Stomach (tissue), 8 donors: ENCODE measurements at regions not wholly inside any gene's neighbourhood (a gene's known extent, or its start where the extent isn't known, plus 50 kb on each side); places are given as distances from the start of the nearest gene placed in this dataset.

ENCODE experiments used
- DNase-seq, 2 donors: peaks; one replicate each; pipeline versions ENCODE4 v3.0.0 to v3.0.0-alpha.2; 2013 to 2019
- H3K27ac ChIP-seq, 5 donors: fragments of 200-600 bp in 4 of 5; sonication (generic) in 4 of 5; one replicate each; pipeline ENCODE4 v1.5.1; 2013 to 2019; ENCODE audit warnings: mild to moderate bottlenecking in 1 of 5, moderate library complexity in 1 of 5
- H3K27me3 ChIP-seq, 3 donors: fragments of 200-600 bp; sonication (generic); one replicate each; pipeline ENCODE4 v1.5.1; 2017 to 2019; ENCODE audit warnings: mixed run types in 1 of 3
- H3K36me3 ChIP-seq, 4 donors: fragments of 200-600 bp; sonication (generic); 1 replicate in 3 of 4; 2 replicates in 1 of 4; pipeline ENCODE4 v1.5.1; 2016 to 2019
- H3K4me1 ChIP-seq, 4 donors: fragments of 200-600 bp; sonication (generic); one replicate each; pipeline ENCODE4 v1.5.1; 2016 to 2019
- H3K4me3 ChIP-seq, 4 donors: fragments of 200-600 bp; sonication (generic) in 3 of 4; one replicate each; pipeline ENCODE4 v1.5.1; 2016 to 2019; ENCODE audit warnings: mild to moderate bottlenecking in 1 of 4
- H3K9me3 ChIP-seq, 4 donors: fragments of 200-600 bp; sonication (generic); one replicate each; pipeline ENCODE4 v1.5.1; 2016 to 2019
- EP300 ChIP-seq: sonication (generic); formaldehyde crosslinking; IDR thresholded peaks from one replicate; pipeline ENCODE4 v1.6.1; 2017; ENCODE audit warnings: antibody characterized with exemption
- POLR2A ChIP-seq, 4 donors: fragments of 450-650 bp; IDR thresholded peaks; one replicate each; pipeline ENCODE4 v1.6.1; 2016; ENCODE audit warnings: antibody characterized with exemption in 4 of 4, control low read depth in 2 of 4, mild to moderate bottlenecking in 1 of 4, moderate library complexity in 1 of 4
- POLR2AphosphoS5 ChIP-seq, 3 donors: sonication (generic); formaldehyde crosslinking; IDR thresholded peaks; one replicate each; pipeline ENCODE4 v1.6.1; 2016; ENCODE audit warnings: antibody characterized with exemption in 3 of 3
- WGBS, 5 donors: extraction: QIAGEN DNeasy Blood & Tissue Kit in 3 of 5; methylation state at CpG; one replicate each; pipeline versions ENCODE4 v1.1.5 to v1.1.7; 2013 to 2018; 5-methylcytosine and 5-hydroxymethylcytosine counted together
- intact Hi-C: fragments of 100-400 bp; cut with DNase I; formaldehyde crosslinking; loops from one replicate; pipeline ENCODE4 v1.15.1; 2023; ENCODE audit warnings: low total_unique reads
- TF ChIP-seq, protein P1 (sequence below), 7 experiments: fragments of 450-650 bp in 4 of 7; fragments of 200-600 bp in 3 of 7; sonication (generic) in 3 of 7; IDR thresholded peaks; one replicate each; pipeline ENCODE4 v1.5.1; 2016 to 2019; ENCODE audit warnings: antibody characterized with exemption in 7 of 7, control low read depth in 2 of 7, mild to moderate bottlenecking in 1 of 7
- donor health status: healthy with polysubstance abuse.
- donor health status: Bipolar disorder and iron deficiency.
- donor health status: healthy.

DNA sequence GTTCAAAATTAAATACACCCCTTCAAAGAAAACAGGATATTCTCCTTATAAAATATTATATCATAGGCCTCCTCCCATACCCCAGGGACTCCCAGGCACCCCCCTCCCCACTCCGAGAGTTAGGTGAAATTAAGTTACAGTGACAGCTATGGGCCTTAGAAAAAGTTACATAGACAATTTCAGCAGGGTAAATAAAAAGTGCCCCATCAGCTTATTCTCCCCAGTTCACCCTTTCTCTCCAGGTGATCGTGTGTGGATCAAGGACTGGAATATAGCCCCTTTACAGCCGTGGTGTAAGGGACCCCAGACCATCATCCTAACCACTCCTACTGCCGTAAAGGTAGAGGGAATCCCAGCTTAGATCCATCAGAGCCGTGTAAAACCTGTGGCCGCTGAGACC is 147.6 kb upstream of the FGF16 start:
- Histone ChIP-seq H3K4me1 (no peaks in the 10 kb centered on the region), H3K4me3 (no peak overlapping the region), H3K9me3 (peaks cover 0 to 10% (median 5%) of the 10 kb centered on the region in 4 donors), H3K27me3 (no peaks in the 10 kb centered on the region), H3K27ac (no peak overlapping the region), H3K36me3 (no peaks in the 10 kb centered on the region)
- no peak for DNase-seq
- TF ChIP-seq, protein P1, sequence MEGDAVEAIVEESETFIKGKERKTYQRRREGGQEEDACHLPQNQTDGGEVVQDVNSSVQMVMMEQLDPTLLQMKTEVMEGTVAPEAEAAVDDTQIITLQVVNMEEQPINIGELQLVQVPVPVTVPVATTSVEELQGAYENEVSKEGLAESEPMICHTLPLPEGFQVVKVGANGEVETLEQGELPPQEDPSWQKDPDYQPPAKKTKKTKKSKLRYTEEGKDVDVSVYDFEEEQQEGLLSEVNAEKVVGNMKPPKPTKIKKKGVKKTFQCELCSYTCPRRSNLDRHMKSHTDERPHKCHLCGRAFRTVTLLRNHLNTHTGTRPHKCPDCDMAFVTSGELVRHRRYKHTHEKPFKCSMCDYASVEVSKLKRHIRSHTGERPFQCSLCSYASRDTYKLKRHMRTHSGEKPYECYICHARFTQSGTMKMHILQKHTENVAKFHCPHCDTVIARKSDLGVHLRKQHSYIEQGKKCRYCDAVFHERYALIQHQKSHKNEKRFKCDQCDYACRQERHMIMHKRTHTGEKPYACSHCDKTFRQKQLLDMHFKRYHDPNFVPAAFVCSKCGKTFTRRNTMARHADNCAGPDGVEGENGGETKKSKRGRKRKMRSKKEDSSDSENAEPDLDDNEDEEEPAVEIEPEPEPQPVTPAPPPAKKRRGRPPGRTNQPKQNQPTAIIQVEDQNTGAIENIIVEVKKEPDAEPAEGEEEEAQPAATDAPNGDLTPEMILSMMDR (IDR thresholded peaks at IDR 0.05) = no peak
- TF ChIP-seq EP300 (no peak), POLR2A (IDR thresholded peaks at IDR 0.05) (no peak), POLR2AphosphoS5 (IDR thresholded peaks at IDR 0.05) (no peak)
- 72 to 84% (median 76%) methylated on average over 6 of the region's 6 CpGs for WGBS, 5 donors
- intact Hi-C loops = no loop called here

DNA sequence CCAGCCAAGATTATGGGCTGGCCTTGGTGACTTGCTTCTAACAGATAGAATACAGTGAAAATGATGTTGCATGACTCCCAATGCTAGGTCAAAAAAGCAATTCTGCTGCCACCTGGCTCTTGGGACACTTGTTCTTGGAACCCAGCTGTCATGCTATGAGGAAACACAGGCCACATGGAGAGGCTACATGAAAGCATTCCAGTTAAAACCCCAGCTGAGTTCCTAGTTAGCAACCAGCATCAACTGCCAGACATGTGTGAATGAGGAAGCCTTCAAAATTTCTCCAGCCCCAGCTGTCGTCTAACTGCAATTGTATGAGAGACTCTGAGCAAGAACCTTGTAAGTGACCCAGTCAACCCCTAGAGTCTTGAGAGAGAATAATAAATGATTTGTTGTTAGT is 105.2 kb upstream of the FGF16 start:
- no peaks in the 10 kb centered on the region for H3K27me3 ChIP-seq
- no peaks in the 10 kb centered on the region for H3K4me1 ChIP-seq
- TF ChIP-seq EP300 (no peak), POLR2A (IDR thresholded peaks at IDR 0.05) (no peak), POLR2AphosphoS5 (IDR thresholded peaks at IDR 0.05) (no peak)
- TF ChIP-seq, protein P1 (IDR thresholded peaks at IDR 0.05) = no peak
- WGBS, 5 donors = 9 to 33% (median 24%) methylated on average over 1 of the region's 1 CpG
- DNase-seq = no peak
- no peaks in the 10 kb centered on the region for H3K9me3 ChIP-seq
- no peak overlapping the region for H3K27ac ChIP-seq
- intact Hi-C loops = no loop called here
- H3K4me3 ChIP-seq = no peak overlapping the region
- H3K36me3 ChIP-seq = no peaks in the 10 kb centered on the region

DNA sequence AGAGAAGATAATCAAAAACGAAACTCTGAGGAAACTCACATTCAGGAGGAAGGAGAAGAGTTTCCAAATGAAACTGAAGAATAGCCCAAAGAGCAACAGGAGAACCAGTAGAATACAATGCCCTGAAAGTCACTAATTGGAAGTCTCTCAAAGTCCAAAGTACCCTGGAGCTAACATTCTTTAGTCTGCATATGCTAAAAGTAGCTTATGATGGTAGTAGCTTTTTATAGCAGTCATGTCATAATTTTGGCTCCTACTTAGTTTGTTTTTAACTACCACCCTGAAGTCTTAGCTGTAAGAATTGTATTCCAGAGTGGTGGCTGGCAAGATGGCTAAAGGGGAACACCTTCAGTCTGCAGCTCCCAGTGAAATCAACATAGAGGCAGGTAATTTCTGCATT is 100.3 kb upstream of the FGF16 start:
- Histone ChIP-seq H3K27ac (no peak overlapping the region), H3K27me3 (peaks cover 0 to 3% (median 0%) of the 10 kb centered on the region in 3 donors), H3K9me3 (peaks cover 0 to 13% (median 6%) of the 10 kb centered on the region in 4 donors), H3K4me3 (no peak overlapping the region), H3K4me1 (no peaks in the 10 kb centered on the region), H3K36me3 (no peaks in the 10 kb centered on the region)
- DNase-seq = no peak
- intact Hi-C loops = no loop called here
- TF ChIP-seq, protein P1 (IDR thresholded peaks at IDR 0.05) = no peak
- TF ChIP-seq EP300 (no peak), POLR2AphosphoS5 (IDR thresholded peaks at IDR 0.05) (no peak), POLR2A (IDR thresholded peaks at IDR 0.05) (no peak)
- WGBS, 5 donors = 51 to 71% (median 60%) methylated on average over 1 of the region's 1 CpG

DNA sequence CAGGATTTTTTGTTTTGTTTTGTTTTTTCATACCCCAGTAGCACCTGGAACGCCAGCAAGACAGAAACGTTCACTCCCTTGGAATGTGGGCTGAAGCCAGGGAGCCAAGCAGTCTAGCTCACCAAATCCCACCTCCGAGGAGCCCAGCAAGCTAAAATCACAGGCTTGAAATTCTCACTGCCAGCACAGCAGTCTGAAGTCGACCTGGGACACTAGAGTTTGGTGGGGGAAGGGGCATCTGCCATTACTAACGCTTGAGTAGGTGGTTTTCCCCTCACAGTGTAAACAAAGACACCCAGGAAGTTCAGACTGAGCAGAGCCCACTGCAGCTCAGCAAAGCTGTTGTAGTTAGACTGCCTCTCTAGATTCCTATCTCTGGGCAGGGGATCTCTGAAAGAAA is 99.6 kb upstream of the FGF16 start:
- Histone ChIP-seq H3K36me3 (no peaks in the 10 kb centered on the region), H3K9me3 (peaks cover 0 to 13% (median 6%) of the 10 kb centered on the region in 4 donors), H3K4me1 (no peaks in the 10 kb centered on the region), H3K27ac (no peak overlapping the region), H3K4me3 (no peak overlapping the region), H3K27me3 (peaks cover 0 to 3% (median 0%) of the 10 kb centered on the region in 3 donors)
- TF ChIP-seq, protein P1 (IDR thresholded peaks at IDR 0.05) = no peak
- TF ChIP-seq POLR2AphosphoS5 (IDR thresholded peaks at IDR 0.05) = no peak
- TF ChIP-seq EP300 = no peak
- WGBS, 5 donors = 24 to 30% (median 28%) methylated on average over 3 to 5 of the region's 5 CpGs
- DNase-seq = no peak
- intact Hi-C loops = no loop called here
